Lung (tissue), 11 donors: ENCODE measurements at regions not wholly inside any gene's neighbourhood (a gene's known extent, or its start where the extent isn't known, plus 50 kb on each side); places are given as distances from the start of the nearest gene placed in this dataset.

Source experiments
- ATAC-seq: fragments of 200-7000 bp; cut with Tn5 transposase; one replicate; pipeline ENCODE4 v1.9.1; 2020; ENCODE audit warnings: moderate number of reproducible peaks; ENCODE audit not compliant: insufficient read depth, low FRiP score
- DNase-seq, 3 donors: peaks; one replicate each; pipeline ENCODE4 v3.0.0-alpha.2; 2013 to 2017
- H3K27ac ChIP-seq, 2 donors: one replicate each; pipeline ENCODE4 v1.5.1; 2013; ENCODE audit warnings: mild to moderate bottlenecking in 2 of 2, moderate library complexity in 2 of 2, control low read depth in 1 of 2, inconsistent platforms in 1 of 2, low read depth in 1 of 2, low read length in 1 of 2
- H3K27me3 ChIP-seq, 3 donors: one replicate each; pipeline ENCODE4 v1.5.1; 2013; ENCODE audit warnings: low read length in 2 of 3; ENCODE audit not compliant: control insufficient read depth in 3 of 3, insufficient read depth in 3 of 3
- H3K36me3 ChIP-seq, 4 donors: one replicate each; pipeline ENCODE4 v1.5.1; 2013; ENCODE audit warnings: low read length in 4 of 4, mild to moderate bottlenecking in 1 of 4, moderate library complexity in 1 of 4; ENCODE audit not compliant: control insufficient read depth in 4 of 4, insufficient read depth in 4 of 4
- H3K4me1 ChIP-seq, 5 donors: one replicate each; pipeline ENCODE4 v1.5.1; 2013; ENCODE audit warnings: low read length in 5 of 5, mild to moderate bottlenecking in 2 of 5, moderate library complexity in 1 of 5; ENCODE audit not compliant: control insufficient read depth in 5 of 5, insufficient read depth in 5 of 5
- H3K4me3 ChIP-seq: one replicate; pipeline ENCODE4 v1.5.1; 2013; ENCODE audit warnings: mild to moderate bottlenecking, control low read depth, moderate library complexity
- H3K9ac ChIP-seq, 2 donors: one replicate each; pipeline ENCODE4 v1.5.1; 2013; ENCODE audit warnings: low read length in 2 of 2, control low read depth in 1 of 2; ENCODE audit not compliant: insufficient read depth in 1 of 2
- H3K9me3 ChIP-seq, 4 donors: one replicate each; pipeline ENCODE4 v1.5.1; 2013; ENCODE audit warnings: low read length in 3 of 4, mild to moderate bottlenecking in 1 of 4, moderate library complexity in 1 of 4; ENCODE audit not compliant: control insufficient read depth in 4 of 4, insufficient read depth in 3 of 4
- CTCF ChIP-seq: IDR thresholded peaks from 2 replicates; pipeline ENCODE4 v1.5.1; 2012; ENCODE audit warnings: mild to moderate bottlenecking; ENCODE audit errors: control extremely low read depth, extremely low read depth
- WGBS, 2 donors: extraction: QIAGEN DNeasy Blood & Tissue Kit; methylation state at CpG; one replicate each; pipeline ENCODE4 v1.1.7; 2013; 5-methylcytosine and 5-hydroxymethylcytosine counted together
- donor health status: control.
- donor health status: control.
- donor health status: Bipolar disorder and iron deficiency.
- donor health status: healthy.
- donor health status: DM: yes; HTN: yes; CAD: no.

- Histone ChIP-seq H3K27me3 (no peaks in the 10 kb centered on the region), H3K4me1 (no peaks in the 10 kb centered on the region), H3K9me3 (no peaks in the 10 kb centered on the region), H3K27ac (no peak overlapping the region), H3K4me3 (no peak overlapping the region), H3K9ac (no peak overlapping the region), H3K36me3 (no peaks in the 10 kb centered on the region)
- no peak for TF ChIP-seq CTCF
- WGBS, 2 donors, result 64 to 66% methylated on average over 5 of the region's 5 CpGs
- DNase-seq (no peak), ATAC-seq (no peak)
Observed at GRCh38 chr1:21357161-21357560, 66.9 kb upstream of the ECE1 start.

GRCh38 chr1:21355956-21356355, 65.7 kb upstream of the ECE1 start:
- no peaks in the 10 kb centered on the region for H3K4me1 ChIP-seq
- WGBS, 2 donors, result 87 to 89% methylated on average over 6 of the region's 6 CpGs
- no peak for TF ChIP-seq CTCF
- ATAC-seq (no peak), DNase-seq (no peak)
- H3K27me3 ChIP-seq, result no peaks in the 10 kb centered on the region
- no peak overlapping the region for H3K9ac ChIP-seq
- H3K27ac ChIP-seq, result no peak overlapping the region
- no peaks in the 10 kb centered on the region for H3K36me3 ChIP-seq
- no peaks in the 10 kb centered on the region for H3K9me3 ChIP-seq
- no peak overlapping the region for H3K4me3 ChIP-seq

GRCh38 chr1:21352586-21352985, 62.3 kb upstream of the ECE1 start:
- TF ChIP-seq CTCF, result no peak
- ATAC-seq (no peak), DNase-seq (no peak)
- Histone ChIP-seq H3K9ac (no peak overlapping the region), H3K9me3 (no peaks in the 10 kb centered on the region), H3K4me3 (no peak overlapping the region), H3K27ac (no peak overlapping the region), H3K4me1 (no peaks in the 10 kb centered on the region), H3K27me3 (no peaks in the 10 kb centered on the region), H3K36me3 (no peaks in the 10 kb centered on the region)

GRCh38 chr1:21351901-21352300, 61.6 kb upstream of the ECE1 start:
- no peak for TF ChIP-seq CTCF
- ATAC-seq (no peak), DNase-seq (no peak)
- WGBS, 2 donors, result 70 to 74% methylated on average over 6 of the region's 6 CpGs
- H3K9ac ChIP-seq, result no peak overlapping the region
- no peaks in the 10 kb centered on the region for H3K4me1 ChIP-seq
- H3K9me3 ChIP-seq, result no peaks in the 10 kb centered on the region
- H3K27ac ChIP-seq, result no peak overlapping the region
- H3K36me3 ChIP-seq, result no peaks in the 10 kb centered on the region
- H3K27me3 ChIP-seq, result no peaks in the 10 kb centered on the region
- no peak overlapping the region for H3K4me3 ChIP-seq
